ENCODE measurements at regions not wholly inside any gene's neighbourhood (a gene's known extent, or its start where the extent isn't known, plus 50 kb on each side); places are given as distances from the start of the nearest gene placed in this dataset.

DNA sequence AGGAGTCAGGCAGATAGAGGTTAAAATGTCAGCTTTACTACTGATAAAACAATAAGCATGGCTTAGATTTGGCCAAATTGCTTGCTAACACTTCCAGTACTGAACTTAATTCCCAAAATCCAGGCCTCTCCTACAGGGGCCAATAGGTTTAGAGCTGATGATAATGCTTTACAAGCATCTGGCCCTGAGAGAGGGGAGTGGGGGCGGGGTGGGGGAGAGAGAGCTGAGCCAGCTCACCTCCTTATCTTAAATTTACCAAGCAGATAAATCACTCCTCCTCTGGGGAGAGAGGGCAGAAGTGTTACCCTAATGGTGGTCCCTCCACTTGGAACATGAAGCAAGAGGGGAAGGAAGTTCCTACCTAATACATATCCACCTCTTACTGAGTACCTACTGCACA lies 182.2 kb upstream of the CRY1 start:
- Histone ChIP-seq H3K4me1 (replicated peaks in 1 of 2; ENCODE audit: control insufficient read depth in 2 of 2, insufficient read depth in 2 of 2, low read length in 2 of 2) (no peaks in the 10 kb centered on the region), H3K4me3 (no peak overlapping the region), H3K9me3 (replicated peaks; ENCODE audit: control insufficient read depth, insufficient read depth, low read depth, low read length) (no peaks in the 10 kb centered on the region), H3K36me3 (ENCODE audit: control insufficient read depth, insufficient read depth, low read length) (no peaks in the 10 kb centered on the region), H4K20me1 (replicated peaks; ENCODE audit: control insufficient read depth, insufficient read depth, low read length) (no peaks in the 10 kb centered on the region), H3K27me3 (ENCODE audit: control insufficient read depth in 2 of 2, insufficient read depth in 2 of 2, low read length in 2 of 2) (no peaks in the 10 kb centered on the region), H3K9me1 (ENCODE audit: control insufficient read depth, insufficient read depth, low read length) (no peaks in the 10 kb centered on the region), H3K27ac (ENCODE audit: extremely low read depth, low read depth, low read length) (no peak overlapping the region), H3K9ac (ENCODE audit: insufficient read depth in 1 of 2, low read depth in 2 of 2, low read length in 2 of 2) (no peak overlapping the region), H2AFZ (ENCODE audit: low read depth, low read length) (no peak overlapping the region), H3K4me2 (ENCODE audit: insufficient read depth, low read length) (no peak overlapping the region), H3K79me2 (ENCODE audit: control insufficient read depth, insufficient read depth, low read length) (no peaks in the 10 kb centered on the region)
- intact Hi-C loops (cut with micrococcal nuclease) (no loop called here), in situ Hi-C loops (cut with MboI) (no loop called here)
- no peak for FAIRE-seq
- ChIA-PET CTCF (ENCODE audit: low intra/inter-chr PET ratio) (no interaction called here), POLR2A (interaction anchor here (0.6 kb wide), 1 partner anchor 1975 kb away, joined by 3 read pairs; no protein-coding TSS in a partner anchor)
- no CpG with 5 or more reads among the region's 1 CpG for WGBS (ENCODE audit: insufficient coverage, low coverage, missing lambda C conversion rate)
- TF ChIP-seq ZNF644 (tag; IDR thresholded peaks at IDR 0.05; ENCODE audit: low read depth) (no peak), ZNF57 (CRISPR knock-in tag; IDR thresholded peaks at IDR 0.05) (no peak), GTF2E2 (tag; IDR thresholded peaks at IDR 0.05) (no peak), NONO (IDR thresholded peaks at IDR 0.05; ENCODE audit: low read depth in 2 of 2, low read length in 1 of 2) (no peak), ZNF324 (CRISPR knock-in tag; IDR thresholded peaks at IDR 0.05) (no peak), ID3 (CRISPR knock-in tag; IDR thresholded peaks at IDR 0.05) (no peak), ID3 (tag; IDR thresholded peaks at IDR 0.05) (no peak), ZNF316 (IDR thresholded peaks at IDR 0.05) (no peak), ZNF318 (IDR thresholded peaks at IDR 0.05; ENCODE audit: borderline replicate concordance in 1 of 2, low read depth in 1 of 2) (no peak), MECOM (CRISPR knock-in tag; IDR thresholded peaks at IDR 0.05) (no peak), GABPB2 (CRISPR knock-in tag; conservative IDR thresholded peaks at IDR 0.05) (no peak), ZNF589 (CRISPR knock-in tag; IDR thresholded peaks at IDR 0.05; ENCODE audit: low read depth) (no peak), ZNF668 (CRISPR knock-in tag; IDR thresholded peaks at IDR 0.05) (no peak), RBM14 (IDR thresholded peaks at IDR 0.05; ENCODE audit: borderline replicate concordance, insufficient read depth, low read depth, low read length) (no peak), ZNF830 (CRISPR knock-in tag; IDR thresholded peaks at IDR 0.05) (no peak), KHSRP (IDR thresholded peaks at IDR 0.05) (no peak)
- DNase-seq (ENCODE audit: extremely low read depth in 1 of 4, low spot score in 3 of 4) = no peak
- BruUV-seq (replicated peaks) = no TSS peak
- no peak for ATAC-seq
